ENCODE measurements at regions not wholly inside any gene's neighbourhood (a gene's known extent, or its start where the extent isn't known, plus 50 kb on each side); places are given as distances from the start of the nearest gene placed in this dataset.

DNA sequence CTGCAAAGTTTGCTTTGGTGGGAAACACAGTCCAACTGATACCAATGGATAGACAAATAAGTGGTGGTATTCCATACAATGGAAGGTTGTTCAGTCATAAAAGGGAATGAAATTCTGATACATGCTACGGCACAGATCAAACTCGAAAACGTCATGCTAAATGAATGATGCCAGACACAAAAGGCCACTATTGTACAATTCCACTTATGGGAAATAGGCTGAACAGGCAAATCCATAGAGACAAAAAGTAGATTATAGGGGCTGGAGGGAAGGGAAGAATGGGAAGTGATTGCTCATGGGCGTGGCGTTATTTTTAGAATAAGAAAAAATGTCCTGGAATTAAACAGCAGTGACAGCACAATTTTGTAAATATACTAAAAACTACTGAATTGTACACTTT is 66.0 kb upstream of the FOXK1 start:
- no peak for DNase-seq

DNA sequence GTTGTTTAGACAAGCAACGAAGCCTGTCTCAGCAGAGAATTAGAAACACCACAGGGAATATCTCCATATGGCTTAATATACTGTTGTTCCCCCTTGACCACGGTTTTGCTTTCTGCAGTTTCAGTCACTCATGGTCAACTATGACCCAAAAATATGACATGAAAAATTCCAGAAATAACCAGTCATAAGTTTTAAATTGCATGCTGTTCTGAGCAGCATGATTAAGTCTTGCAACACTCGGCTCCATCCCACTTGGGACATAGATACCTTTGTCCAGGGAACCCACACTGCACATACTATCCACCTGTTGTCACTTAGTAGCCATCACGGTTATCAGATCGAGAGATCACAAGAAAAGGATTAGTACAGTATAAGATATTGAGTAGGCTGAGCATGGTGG is 60.7 kb upstream of the FOXK1 start:
- no peak for DNase-seq

DNA sequence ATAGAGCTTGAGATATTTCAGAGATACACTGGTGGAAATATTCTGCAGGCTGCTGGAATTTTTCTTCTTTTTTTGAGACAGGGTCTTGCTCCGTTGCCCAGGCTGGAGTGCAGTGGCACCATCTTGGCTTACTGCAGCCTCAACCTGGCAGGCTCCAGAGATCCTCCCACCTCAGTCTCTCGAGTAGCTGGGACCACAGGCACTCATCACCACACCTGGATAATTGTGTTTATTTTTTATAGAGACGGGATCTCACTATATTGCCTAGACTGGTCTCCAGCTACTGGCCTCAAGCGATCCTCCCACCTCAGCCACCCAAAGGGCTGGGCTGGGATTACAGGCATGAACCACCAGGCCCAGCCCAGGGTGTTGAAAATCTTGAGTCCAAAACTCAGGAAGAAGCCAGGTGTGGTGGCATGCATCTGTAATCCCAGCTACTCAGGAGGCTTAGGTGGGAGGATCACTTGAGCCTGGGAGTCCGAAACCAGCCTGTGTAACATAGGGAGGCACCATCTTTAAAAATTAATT is 55.7 kb upstream of the FOXK1 start:
- no peak for DNase-seq

DNA sequence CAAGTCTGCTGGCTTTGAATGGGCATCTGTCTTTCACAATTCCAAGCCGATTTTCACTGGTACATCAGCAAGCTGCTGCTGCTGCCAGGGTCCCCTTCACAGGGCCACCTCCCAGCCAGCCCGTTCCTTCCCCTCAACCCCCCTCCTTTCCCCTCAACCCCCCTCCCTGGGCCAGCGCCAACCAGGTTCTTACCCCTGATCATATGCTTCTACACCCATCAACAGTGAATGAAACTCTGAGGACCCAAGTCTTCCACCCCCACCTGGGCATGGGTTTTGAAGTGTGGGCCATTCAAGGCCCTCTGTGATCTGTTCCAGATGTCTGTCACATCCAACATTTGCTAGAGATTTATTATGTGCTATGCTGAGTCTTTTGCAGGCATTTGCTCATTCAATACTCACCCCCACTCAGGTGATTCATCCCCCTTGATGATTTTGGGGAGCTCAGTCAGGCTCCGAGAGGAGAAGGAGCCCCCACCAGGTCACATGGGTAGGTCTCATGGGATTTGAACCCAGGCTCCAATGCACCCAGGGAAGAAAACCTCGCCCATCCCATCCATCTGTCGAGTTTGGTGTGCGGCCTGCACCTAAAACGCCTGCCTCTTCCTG is 52.7 kb upstream of the FOXK1 start:
- no peak for DNase-seq

DNA sequence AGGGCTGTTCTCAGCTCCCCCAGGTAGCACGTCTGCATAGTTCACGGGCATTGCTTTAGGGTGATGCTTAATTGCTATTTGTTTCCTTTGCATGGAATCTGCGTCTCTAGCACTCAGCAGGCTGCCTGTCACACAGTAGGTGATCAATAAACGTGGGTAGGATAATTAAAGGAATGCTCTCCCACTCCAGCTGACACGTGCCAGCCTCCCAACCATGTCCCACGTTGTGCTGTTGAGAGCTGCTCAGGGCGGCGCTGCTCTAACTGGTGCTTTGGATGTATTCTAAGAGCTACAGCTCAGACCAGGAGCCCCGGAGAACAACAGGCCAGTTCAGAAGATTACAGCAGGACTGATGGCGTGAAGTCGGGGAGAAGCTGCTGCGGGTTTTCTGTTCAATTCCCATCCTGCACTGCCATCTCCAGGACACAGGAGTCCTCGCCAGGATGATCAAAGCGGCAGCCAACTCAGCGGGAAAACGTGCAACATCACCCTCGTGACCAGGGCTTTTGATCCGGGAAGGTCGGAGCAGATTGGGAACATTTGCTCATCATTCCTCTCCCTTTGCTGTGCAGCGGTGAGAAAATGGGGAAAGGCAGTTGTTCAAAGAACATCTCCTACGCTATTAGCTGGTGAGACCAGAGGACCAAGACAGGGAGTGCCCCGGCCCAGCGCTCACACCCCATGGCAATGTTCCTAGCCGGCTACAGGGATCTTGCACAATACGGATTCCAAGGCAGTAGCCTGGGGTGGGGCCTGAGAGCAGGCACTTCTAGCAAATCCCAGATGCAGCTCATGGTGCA is 50.5 kb upstream of the FOXK1 start:
- peak; percentile 84 for DNase-seq
